ENCODE measurements at regions not wholly inside any gene's neighbourhood (a gene's known extent, or its start where the extent isn't known, plus 50 kb on each side); places are given as distances from the start of the nearest gene placed in this dataset.
"Not testable (repeated sequence)": the region's sequence is repeated elsewhere in the genome, so short reads cannot be mapped to it uniquely, and the experiment has no call there.

- POLR2A ChIA-PET (ENCODE audit: low non-redundant PET); CTCF ChIA-PET; H3K27ac ChIP-seq; DNase-seq (ENCODE audit: low spot score): not testable (repeated sequence)
Measured at GRCh38 chr21:6141138-6141474, 4380.3 kb upstream of the TPTE start.

- H3K27ac ChIP-seq; CTCF ChIA-PET; DNase-seq (ENCODE audit: low spot score); POLR2A ChIA-PET (ENCODE audit: low non-redundant PET): not testable (repeated sequence)
Measured at GRCh38 chr21:6153154-6153553, 4368.2 kb upstream of the TPTE start.

DNA sequence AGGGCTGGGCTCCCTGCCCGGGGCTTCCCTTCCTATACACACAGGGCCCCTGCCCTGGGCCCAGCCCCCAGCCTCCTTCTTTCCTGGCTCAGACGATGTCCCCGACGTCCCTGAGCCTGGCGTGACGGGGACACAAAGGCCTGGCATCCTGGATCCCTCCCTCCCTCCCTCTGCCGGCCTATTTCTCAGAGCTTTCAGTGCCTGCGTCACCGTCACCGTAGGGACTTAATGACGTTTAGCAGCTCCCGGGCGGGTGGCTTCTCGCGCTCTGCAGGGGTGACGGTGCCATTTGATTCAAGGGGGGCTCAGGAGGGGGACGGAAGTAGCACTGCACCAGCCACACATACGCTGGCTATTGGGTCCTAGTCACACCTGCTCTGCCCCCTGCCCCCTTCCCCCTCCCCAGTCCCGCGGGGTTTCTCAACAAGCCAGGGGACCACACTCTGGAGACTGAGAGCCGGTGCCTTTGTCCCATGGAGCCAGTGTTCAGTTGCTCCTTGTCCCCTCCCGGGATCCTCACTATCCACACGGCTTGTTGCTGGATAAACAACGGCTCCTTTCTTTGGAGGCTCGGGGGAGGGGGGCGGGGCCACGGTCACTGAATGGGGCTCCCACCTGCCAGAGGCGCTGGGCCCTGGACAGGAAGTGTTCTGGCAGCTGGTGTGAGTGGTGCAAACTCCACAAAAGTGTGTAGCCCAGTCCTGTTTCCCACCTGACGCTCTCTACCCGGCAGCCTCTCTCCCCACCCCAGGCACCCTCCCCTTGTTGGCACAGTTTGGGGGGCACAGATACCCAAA is 4366.7 kb upstream of the TPTE start:
- H3K27ac ChIP-seq; CTCF ChIA-PET; POLR2A ChIA-PET (ENCODE audit: low non-redundant PET); DNase-seq (ENCODE audit: low spot score): not testable (repeated sequence)

DNA sequence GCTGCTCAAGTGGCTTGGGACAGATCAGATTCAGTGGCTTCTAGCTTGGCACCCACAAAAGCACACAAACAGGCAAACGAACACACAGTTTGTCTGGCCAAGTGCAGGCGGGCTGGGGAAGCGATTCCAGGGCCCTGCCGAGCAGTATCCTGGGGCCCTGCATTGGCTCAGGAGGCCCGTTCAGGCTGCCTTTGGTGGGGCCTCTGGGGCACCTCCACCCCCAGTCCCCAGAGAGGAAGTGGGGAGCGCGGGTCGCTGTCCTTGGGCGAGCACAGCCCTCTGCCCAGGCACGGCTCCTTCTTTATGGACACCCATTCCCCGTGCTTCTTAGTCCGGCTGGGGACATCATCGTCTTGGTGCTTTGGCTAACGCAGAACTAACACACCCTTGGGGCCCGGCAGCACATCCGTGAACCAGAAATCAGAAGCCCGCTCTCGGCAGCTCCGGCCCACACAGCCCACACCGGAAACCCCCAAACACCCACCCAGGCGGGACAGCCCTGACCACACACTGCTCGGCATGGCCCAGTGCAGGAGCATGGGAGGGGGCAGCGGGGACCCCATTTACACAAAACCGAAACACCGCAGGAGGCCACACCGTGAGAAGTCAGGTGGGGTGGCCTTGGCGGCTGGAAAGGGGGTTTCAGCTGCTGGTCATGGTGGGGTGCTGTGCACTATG is 4364.5 kb upstream of the TPTE start:
- POLR2A ChIA-PET (ENCODE audit: low non-redundant PET); CTCF ChIA-PET; DNase-seq (ENCODE audit: low spot score); H3K27ac ChIP-seq: not testable (repeated sequence)

DNA sequence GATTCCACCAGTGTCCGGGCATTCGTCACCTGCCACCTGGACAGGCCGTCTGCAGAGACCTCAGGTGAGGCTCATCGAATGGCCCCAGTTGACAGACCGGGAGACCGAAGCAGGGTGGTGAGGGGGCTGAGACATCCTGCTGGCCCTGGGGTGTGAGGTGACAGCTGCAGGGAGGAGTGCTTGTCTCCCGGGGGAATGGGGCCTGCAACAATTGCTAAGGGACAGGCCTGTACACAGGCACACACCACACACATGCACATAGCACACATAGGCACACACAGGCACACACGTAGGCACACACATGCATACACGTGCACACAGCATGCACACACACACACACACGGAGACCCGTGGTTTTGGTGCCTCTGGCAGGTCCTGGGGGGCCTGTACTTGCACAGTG is 4363.9 kb upstream of the TPTE start:
- DNase-seq (ENCODE audit: low spot score); H3K27ac ChIP-seq; CTCF ChIA-PET; POLR2A ChIA-PET (ENCODE audit: low non-redundant PET): not testable (repeated sequence)

DNA sequence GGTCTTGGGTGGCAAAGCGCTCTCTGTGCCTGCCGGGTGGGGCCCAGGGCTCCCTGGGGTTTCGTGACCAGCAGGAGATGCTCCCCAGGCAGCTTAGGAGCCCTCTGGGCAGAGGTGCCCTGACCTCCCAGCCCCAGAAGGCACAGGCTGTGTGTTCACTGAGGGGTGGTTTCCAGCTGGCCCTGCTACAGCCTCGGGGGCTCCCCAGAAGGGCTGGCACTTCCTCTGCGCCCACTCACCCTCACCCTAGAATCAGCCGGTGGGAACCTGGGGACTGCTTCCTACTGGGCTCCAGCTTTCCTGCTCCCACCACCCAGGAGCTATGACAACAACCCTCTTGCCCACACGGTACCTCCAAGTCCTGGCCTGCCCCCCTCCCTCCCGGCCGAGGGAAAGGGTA is 4363.2 kb upstream of the TPTE start:
- CTCF ChIA-PET; POLR2A ChIA-PET (ENCODE audit: low non-redundant PET): not testable (repeated sequence)

More for the DNA sequence above, 4363.2 kb upstream of the TPTE start:
- not testable (repeated sequence) for DNase-seq (ENCODE audit: low spot score); H3K27ac ChIP-seq

Data from RWPE1 (cell line).